Ovary (tissue), 3 donors: ENCODE measurements at regions not wholly inside any gene's neighbourhood (a gene's known extent, or its start where the extent isn't known, plus 50 kb on each side); places are given as distances from the start of the nearest gene placed in this dataset.

Experiments
- POLR2A ChIP-seq: fragments of 450-650 bp; IDR thresholded peaks from one replicate; pipeline ENCODE4 v1.6.1; 2017; ENCODE audit warnings: antibody characterized with exemption, mild to moderate bottlenecking, moderate library complexity
- TF ChIP-seq, protein P1 (sequence below), 3 donors: fragments of 450-650 bp in 2 of 3; fragments of 200-600 bp in 1 of 3; IDR thresholded peaks; one replicate each; pipeline versions ENCODE4 v1.5.1 to v1.8.0; 2016 to 2022; ENCODE audit warnings: antibody characterized with exemption in 3 of 3, mild to moderate bottlenecking in 1 of 3
- donor health status: DM: no; HTN: no; CAD: no.

DNA sequence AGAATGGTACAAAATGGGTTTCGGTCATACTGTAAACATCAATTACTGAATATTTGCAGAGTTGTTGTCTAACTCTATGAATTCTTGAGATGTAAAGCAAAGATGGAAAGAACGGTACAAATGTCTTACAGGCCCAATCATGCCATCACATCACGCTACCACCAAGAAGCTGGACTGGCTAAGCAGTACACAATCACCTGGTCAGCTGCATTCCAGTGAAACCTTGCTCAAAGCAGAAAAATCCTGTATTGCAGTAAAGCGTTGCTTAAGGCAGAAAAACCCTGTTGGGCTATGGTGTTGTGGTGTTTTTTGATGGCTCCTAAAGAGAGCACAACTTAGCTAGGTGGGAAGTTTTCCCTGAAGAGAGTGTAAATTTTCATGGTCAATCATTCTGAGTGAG, 112.6 kb upstream of the RASA1 start:
- TF ChIP-seq, protein P1, sequence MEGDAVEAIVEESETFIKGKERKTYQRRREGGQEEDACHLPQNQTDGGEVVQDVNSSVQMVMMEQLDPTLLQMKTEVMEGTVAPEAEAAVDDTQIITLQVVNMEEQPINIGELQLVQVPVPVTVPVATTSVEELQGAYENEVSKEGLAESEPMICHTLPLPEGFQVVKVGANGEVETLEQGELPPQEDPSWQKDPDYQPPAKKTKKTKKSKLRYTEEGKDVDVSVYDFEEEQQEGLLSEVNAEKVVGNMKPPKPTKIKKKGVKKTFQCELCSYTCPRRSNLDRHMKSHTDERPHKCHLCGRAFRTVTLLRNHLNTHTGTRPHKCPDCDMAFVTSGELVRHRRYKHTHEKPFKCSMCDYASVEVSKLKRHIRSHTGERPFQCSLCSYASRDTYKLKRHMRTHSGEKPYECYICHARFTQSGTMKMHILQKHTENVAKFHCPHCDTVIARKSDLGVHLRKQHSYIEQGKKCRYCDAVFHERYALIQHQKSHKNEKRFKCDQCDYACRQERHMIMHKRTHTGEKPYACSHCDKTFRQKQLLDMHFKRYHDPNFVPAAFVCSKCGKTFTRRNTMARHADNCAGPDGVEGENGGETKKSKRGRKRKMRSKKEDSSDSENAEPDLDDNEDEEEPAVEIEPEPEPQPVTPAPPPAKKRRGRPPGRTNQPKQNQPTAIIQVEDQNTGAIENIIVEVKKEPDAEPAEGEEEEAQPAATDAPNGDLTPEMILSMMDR (IDR thresholded peaks at IDR 0.05): no peak
- no peak for TF ChIP-seq POLR2A
